DOHH2 (cell line): ENCODE measurements at regions not wholly inside any gene's neighbourhood (a gene's known extent, or its start where the extent isn't known, plus 50 kb on each side); places are given as distances from the start of the nearest gene placed in this dataset.
"Not testable (repeated sequence)": the region's sequence is repeated elsewhere in the genome, so short reads cannot be mapped to it uniquely, and the experiment has no call there.

Experiments used
- H3F3A ChIP-seq: fragments of 200-600 bp; sonication (generic), shearing (Covaris generic); 2 replicates; pipeline ENCODE4 v1.6.0; 2016; ENCODE audit warnings: antibody characterized with exemption, mild to moderate bottlenecking; ENCODE audit not compliant: control insufficient read depth, insufficient read depth
- H3K27ac ChIP-seq: fragments of 200-600 bp; sonication (generic); 2 replicates; pipeline ENCODE4 v1.5.1; 2014; ENCODE audit warnings: low read depth, mild to moderate bottlenecking, low read length, moderate library complexity
- H3K27me3 ChIP-seq: fragments of 200-600 bp; sonication (generic); 2 replicates; pipeline ENCODE4 v1.6.1; 2014; ENCODE audit warnings: mild to moderate bottlenecking, low read length, mixed read lengths; ENCODE audit not compliant: control insufficient read depth
- H3K36me3 ChIP-seq: fragments of 200-600 bp; sonication (generic); 2 replicates; pipeline ENCODE4 v1.6.1; 2014; ENCODE audit warnings: mild to moderate bottlenecking, low read length, moderate library complexity, mixed read lengths; ENCODE audit not compliant: control insufficient read depth
- H3K4me1 ChIP-seq: fragments of 200-600 bp; sonication (generic); 2 replicates; pipeline ENCODE4 v1.6.1; 2014; ENCODE audit warnings: mild to moderate bottlenecking, low read length, mixed read lengths; ENCODE audit not compliant: control insufficient read depth
- H3K4me2 ChIP-seq: fragments of 200-600 bp; sonication (generic); 2 replicates; pipeline ENCODE4 v1.6.0; 2014; ENCODE audit warnings: mild to moderate bottlenecking, low read length, moderate library complexity
- H3K4me3 ChIP-seq: fragments of 200-600 bp; sonication (generic); 2 replicates; pipeline ENCODE4 v1.5.1; 2014; ENCODE audit warnings: mild to moderate bottlenecking, low read length, mixed read lengths
- H3K79me2 ChIP-seq: fragments of 200-600 bp; sonication (generic); 2 replicates; pipeline ENCODE4 v1.6.1; 2014; ENCODE audit warnings: mild to moderate bottlenecking, low read length, mixed read lengths; ENCODE audit not compliant: control insufficient read depth
- H3K9me2 ChIP-seq: fragments of 200-600 bp; sonication (generic); replicated peaks from 2 replicates; pipeline ENCODE4 v1.6.1; 2014; ENCODE audit warnings: mild to moderate bottlenecking, low read length, mixed read lengths; ENCODE audit not compliant: control insufficient read depth
- H3K9me3 ChIP-seq: fragments of 200-600 bp; sonication (generic); 2 replicates; pipeline ENCODE4 v1.6.1; 2014; ENCODE audit warnings: antibody characterized with exemption, low read length, mixed read lengths; ENCODE audit not compliant: control insufficient read depth, insufficient read depth
- H4K20me1 ChIP-seq: fragments of 200-600 bp; sonication (generic); 2 replicates; pipeline ENCODE4 v1.6.0; 2014; ENCODE audit warnings: low read depth, mild to moderate bottlenecking, antibody characterized with exemption, low read length, moderate library complexity; ENCODE audit not compliant: control insufficient read depth, insufficient read depth
- EZH2phosphoT487 ChIP-seq: fragments of 200-600 bp; sonication (generic); IDR thresholded peaks from 2 replicates; pipeline ENCODE4 v1.6.1; 2017; ENCODE audit warnings: borderline replicate concordance, mild to moderate bottlenecking, antibody characterized with exemption, low read length, moderate library complexity, mixed read lengths
- TF ChIP-seq, protein P1 (sequence below): fragments of 200-600 bp; sonication (generic); IDR thresholded peaks from one replicate; pipeline ENCODE4 v1.5.1; 2014; ENCODE audit warnings: antibody characterized with exemption, mild to moderate bottlenecking, low read depth, low read length; ENCODE audit not compliant: poor library complexity, severe bottlenecking

DNA sequence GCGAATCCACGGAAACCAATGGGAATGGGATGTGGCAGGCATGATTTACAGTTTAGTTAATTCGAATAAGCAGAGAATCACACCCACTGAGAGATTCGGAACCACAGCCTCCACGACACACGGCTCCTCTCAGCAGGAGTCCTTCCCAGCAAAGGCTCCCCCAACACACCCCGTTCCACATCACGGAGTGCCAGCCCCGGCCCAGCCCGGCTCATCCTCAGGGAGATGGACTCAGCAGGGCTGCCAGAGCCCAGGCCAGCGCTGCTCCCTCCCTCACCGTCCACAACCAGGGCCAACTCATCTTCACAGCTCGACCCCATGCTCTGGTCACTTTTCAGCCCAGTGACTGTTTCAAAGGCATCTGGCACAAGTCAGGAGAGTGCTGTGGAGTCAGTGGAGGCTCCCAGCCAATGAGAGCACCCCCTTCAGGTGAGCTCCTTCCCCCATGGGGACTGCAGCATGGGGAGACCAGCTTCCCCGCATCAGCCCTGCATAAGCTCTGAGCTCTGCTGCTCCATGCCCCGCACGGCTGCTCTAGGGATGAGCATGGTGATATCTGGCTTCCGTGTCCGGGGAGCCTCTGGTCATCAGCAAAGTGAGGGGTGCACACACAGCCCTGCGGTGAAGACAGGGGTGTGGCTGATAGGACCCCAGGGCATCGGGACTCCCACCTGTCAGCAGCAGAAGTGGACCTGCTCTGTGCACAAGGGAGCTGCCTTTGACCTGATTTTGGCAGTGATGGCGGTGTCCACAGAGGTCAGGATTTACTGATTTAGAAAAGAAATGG, 238.8 kb upstream of the SFSWAP start:
- Histone ChIP-seq H3K36me3 (no peaks in the 10 kb centered on the region), H3K4me3 (no peak overlapping the region), H4K20me1 (no peaks in the 10 kb centered on the region), H3K9me3 (no peaks in the 10 kb centered on the region), H3K79me2 (no peaks in the 10 kb centered on the region), H3F3A (no peaks in the 10 kb centered on the region), H3K9me2 (no peaks in the 10 kb centered on the region), H3K4me1 (no peaks in the 10 kb centered on the region), H3K27ac (no peak overlapping the region), H3K4me2 (no peak overlapping the region), H3K27me3 (no peaks in the 10 kb centered on the region)
- TF ChIP-seq EZH2phosphoT487: no peak
- TF ChIP-seq, protein P1, sequence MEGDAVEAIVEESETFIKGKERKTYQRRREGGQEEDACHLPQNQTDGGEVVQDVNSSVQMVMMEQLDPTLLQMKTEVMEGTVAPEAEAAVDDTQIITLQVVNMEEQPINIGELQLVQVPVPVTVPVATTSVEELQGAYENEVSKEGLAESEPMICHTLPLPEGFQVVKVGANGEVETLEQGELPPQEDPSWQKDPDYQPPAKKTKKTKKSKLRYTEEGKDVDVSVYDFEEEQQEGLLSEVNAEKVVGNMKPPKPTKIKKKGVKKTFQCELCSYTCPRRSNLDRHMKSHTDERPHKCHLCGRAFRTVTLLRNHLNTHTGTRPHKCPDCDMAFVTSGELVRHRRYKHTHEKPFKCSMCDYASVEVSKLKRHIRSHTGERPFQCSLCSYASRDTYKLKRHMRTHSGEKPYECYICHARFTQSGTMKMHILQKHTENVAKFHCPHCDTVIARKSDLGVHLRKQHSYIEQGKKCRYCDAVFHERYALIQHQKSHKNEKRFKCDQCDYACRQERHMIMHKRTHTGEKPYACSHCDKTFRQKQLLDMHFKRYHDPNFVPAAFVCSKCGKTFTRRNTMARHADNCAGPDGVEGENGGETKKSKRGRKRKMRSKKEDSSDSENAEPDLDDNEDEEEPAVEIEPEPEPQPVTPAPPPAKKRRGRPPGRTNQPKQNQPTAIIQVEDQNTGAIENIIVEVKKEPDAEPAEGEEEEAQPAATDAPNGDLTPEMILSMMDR: no peak

DNA sequence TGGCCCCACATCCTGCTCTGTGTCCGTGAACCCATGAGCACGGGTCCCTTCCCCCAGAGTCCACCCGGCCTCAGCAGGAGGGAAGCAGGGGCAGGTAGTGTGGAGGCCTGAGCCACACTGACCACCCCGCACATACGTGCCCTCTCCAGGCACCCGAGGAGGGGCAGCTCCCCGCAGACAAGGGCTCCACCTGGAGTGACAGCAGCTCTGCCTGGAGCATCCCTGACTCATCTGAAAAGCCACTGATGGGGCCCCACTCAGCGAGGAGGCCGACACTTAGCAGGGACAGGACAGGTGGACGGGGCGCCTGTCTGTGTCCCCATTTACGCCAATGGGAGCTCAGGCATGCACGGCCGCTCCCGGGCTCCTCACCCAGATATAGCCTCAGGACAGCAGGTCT, 237.6 kb upstream of the SFSWAP start:
- H4K20me1 ChIP-seq: no peaks in the 10 kb centered on the region
- no peak overlapping the region for H3K4me3 ChIP-seq
- H3F3A ChIP-seq: no peaks in the 10 kb centered on the region
- TF ChIP-seq EZH2phosphoT487: no peak
- TF ChIP-seq, protein P1: no peak
- no peaks in the 10 kb centered on the region for H3K36me3 ChIP-seq
- H3K79me2 ChIP-seq: no peaks in the 10 kb centered on the region
- no peaks in the 10 kb centered on the region for H3K9me2 ChIP-seq
- H3K4me1 ChIP-seq: no peaks in the 10 kb centered on the region
- no peaks in the 10 kb centered on the region for H3K9me3 ChIP-seq
- no peak overlapping the region for H3K4me2 ChIP-seq
- H3K27me3 ChIP-seq: no peaks in the 10 kb centered on the region
- H3K27ac ChIP-seq: no peak overlapping the region

DNA sequence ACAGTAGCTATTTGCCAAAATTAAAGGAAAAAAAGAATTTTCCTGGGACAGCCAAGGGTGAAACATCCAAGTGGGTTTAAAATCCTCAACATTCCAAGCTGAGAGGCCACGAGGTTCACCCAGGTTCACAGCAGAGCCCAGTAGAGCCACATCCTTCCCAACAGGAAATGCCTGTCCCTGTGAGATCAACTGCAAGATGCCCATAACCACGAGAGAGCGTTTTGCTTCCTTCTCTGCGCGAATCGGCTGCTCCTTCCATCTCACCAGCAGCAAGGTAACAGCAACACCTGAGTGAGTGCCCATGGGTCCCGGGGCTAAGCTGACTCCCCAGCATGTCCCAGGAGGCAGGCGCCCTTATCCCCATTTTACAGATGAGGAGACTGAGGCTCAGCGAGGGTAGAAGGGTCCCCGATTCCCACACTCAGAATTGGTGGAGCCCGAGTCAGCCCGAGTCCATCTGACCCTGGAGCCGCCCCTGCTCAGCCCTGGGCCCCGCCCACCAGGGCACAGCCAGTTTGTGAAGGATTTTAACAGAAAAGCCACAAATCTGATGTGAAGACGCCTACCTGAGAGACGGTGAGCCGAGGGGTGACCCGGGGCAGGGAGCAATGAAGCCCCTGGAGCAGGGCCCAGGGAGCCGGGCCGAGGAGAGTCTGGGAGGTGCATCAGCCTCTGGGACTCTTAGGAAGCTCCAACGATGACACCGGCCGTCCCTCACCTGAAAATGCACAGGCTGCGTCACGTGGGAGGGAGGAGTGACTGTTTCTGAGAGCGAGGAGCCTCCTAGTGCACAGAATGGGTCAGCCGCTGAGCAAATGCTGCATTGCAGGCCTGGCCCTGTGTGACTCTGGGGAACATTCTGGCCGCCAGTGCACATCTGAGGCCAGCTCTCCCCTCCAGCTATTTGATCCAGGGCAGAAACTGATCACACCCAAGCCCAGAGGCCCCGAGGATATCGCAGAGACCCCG, 236.9 kb upstream of the SFSWAP start:
- no peak for TF ChIP-seq EZH2phosphoT487
- TF ChIP-seq, protein P1: no peak
- no peaks in the 10 kb centered on the region for H4K20me1 ChIP-seq
- H3K4me3 ChIP-seq: no peak overlapping the region
- H3K36me3 ChIP-seq: no peaks in the 10 kb centered on the region
- no peaks in the 10 kb centered on the region for H3F3A ChIP-seq
- no peaks in the 10 kb centered on the region for H3K4me1 ChIP-seq
- no peaks in the 10 kb centered on the region for H3K9me3 ChIP-seq
- H3K27ac ChIP-seq: no peak overlapping the region
- H3K9me2 ChIP-seq: no peaks in the 10 kb centered on the region
- H3K27me3 ChIP-seq: no peaks in the 10 kb centered on the region
- no peak overlapping the region for H3K4me2 ChIP-seq
- no peaks in the 10 kb centered on the region for H3K79me2 ChIP-seq

DNA sequence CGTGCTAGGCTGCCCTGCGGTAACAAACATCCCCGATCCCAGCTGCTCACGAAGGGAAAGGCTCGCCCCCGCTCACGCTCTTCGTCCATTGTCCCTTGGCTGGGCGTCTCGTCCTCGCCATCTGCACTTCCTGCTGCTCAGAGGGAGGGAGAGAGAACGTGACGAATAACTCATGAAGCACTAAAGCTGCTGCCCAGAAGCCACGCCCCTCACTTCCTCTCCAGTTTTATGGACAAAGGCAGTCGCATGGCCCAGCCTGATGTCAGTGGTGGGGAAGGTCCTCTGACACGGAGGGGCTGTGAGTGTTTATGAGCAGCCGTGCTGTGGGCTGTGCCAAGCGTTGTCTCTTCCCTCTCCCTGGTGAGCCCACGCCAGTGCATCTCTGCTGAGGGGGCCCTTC, 235.9 kb upstream of the SFSWAP start:
- not testable (repeated sequence) for H3K27me3 ChIP-seq, H3K36me3 ChIP-seq, H3K9me2 ChIP-seq, H3K27ac ChIP-seq, H3K4me1 ChIP-seq, H4K20me1 ChIP-seq, H3K4me2 ChIP-seq, H3K79me2 ChIP-seq, H3K9me3 ChIP-seq, H3F3A ChIP-seq, H3K4me3 ChIP-seq
